HG03521 (cell line): ENCODE measurements at regions not wholly inside any gene's neighbourhood (a gene's known extent, or its start where the extent isn't known, plus 50 kb on each side); places are given as distances from the start of the nearest gene placed in this dataset.

Source experiments
- ATAC-seq: cut with Tn5 transposase; IDR thresholded peaks from one replicate; pipeline ENCODE4 v1.9.1; 2021; ENCODE audit warnings: mild to moderate bottlenecking, moderate library complexity; ENCODE audit not compliant: unreplicated experiment

GRCh38 chr18:78086931-78087330, 837.3 kb downstream of the GALR1 start:
- ATAC-seq, result no peak

GRCh38 chr18:78087338-78087737, 837.7 kb downstream of the GALR1 start:
- ATAC-seq, result no peak

GRCh38 chr18:78090584-78090983, 840.9 kb downstream of the GALR1 start:
- ATAC-seq, result no peak

GRCh38 chr18:78092901-78093300, 843.3 kb downstream of the GALR1 start:
- ATAC-seq, result no peak

- ATAC-seq, result no peak
Measured at GRCh38 chr18:78099979-78100588, 850.4 kb downstream of the GALR1 start.

- no peak for ATAC-seq
Measured at GRCh38 chr18:78101091-78101490, 851.4 kb downstream of the GALR1 start.

DNA sequence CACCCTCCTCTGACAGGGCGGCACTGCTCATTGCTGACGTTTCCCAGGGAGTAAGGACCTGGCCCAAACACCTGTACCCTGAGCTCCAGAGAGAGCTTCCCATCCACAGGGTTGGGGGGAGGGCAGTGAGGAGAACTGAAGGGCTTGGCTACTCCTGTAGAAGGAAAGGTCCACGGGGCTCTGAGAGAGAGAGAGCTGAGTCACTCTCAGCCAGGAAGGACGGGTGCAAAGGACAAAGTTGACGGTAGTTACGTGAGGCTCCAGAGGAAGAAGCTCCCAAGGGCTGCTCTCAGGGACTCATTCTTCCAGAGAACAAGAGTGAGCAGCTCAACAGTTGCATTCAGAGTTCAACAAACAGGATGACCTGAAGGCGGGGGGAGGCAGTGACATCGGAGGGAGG, 852.5 kb downstream of the GALR1 start:
- ATAC-seq, result no peak

- no peak for ATAC-seq
Measured at GRCh38 chr18:78105611-78106010, 856.0 kb downstream of the GALR1 start.

GRCh38 chr18:78106946-78107345, 857.3 kb downstream of the GALR1 start:
- no peak for ATAC-seq

GRCh38 chr18:78107363-78107762, 857.7 kb downstream of the GALR1 start:
- no peak for ATAC-seq

GRCh38 chr18:78108554-78108953, 858.9 kb downstream of the GALR1 start:
- no peak for ATAC-seq

- ATAC-seq, result no peak
Measured at GRCh38 chr18:78113136-78113939, 863.7 kb downstream of the GALR1 start.

DNA sequence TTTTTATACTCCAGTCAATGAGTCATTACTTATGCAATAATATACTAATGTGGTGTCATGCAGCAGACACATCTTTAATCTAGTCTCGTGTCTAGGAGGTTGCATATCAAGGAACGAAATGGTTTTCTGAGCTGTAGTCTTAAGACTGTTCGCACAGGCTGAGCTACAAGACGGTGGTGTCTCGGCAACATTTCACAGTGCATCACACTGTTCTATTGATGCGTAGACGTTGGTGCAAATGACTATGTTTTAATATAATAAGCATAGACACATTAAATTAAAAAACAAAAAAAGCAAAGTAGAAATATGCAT, 864.2 kb downstream of the GALR1 start:
- no peak for ATAC-seq

- ATAC-seq, result no peak
Measured at GRCh38 chr18:78115896-78116561, 863.6 kb upstream of the SALL3 start.

DNA sequence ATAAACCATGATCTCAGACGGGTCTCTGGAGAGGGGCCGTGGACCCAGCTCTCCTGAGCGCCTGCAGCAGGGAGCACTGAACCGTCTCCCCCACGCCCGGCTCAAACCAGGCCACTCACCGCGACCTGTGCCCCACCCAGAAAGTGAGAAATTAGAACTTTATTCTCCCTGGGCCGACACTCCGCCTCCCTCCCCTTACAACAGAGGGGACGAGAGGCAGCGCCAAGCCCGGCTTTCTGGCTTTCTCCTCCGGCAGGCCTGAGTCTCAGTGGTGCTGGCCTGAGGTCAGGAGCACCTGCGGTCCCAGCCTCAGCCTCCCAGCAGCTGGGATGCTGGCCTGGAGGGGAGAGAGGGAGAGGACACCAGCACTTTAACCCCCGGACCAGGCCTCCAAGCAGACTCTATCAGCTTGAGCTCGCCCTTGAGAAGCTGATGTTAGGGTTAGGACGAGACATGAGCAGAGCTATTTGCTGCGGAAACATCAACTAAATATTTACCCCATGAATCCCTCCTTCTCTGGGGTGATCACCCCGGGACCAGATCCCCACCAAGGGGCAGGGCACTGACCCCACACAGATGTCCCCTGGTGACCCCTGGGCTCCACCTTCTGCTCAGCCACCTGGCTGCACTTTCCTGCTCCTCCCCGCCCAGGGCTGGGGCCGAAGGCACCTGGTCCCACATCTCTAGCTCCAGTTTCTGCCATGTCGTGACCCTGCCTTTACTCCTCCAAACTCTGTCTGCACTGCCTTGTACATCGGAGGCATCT, 856.3 kb upstream of the SALL3 start:
- ATAC-seq, result no peak

GRCh38 chr18:78123926-78124797, 855.5 kb upstream of the SALL3 start:
- no peak for ATAC-seq

DNA sequence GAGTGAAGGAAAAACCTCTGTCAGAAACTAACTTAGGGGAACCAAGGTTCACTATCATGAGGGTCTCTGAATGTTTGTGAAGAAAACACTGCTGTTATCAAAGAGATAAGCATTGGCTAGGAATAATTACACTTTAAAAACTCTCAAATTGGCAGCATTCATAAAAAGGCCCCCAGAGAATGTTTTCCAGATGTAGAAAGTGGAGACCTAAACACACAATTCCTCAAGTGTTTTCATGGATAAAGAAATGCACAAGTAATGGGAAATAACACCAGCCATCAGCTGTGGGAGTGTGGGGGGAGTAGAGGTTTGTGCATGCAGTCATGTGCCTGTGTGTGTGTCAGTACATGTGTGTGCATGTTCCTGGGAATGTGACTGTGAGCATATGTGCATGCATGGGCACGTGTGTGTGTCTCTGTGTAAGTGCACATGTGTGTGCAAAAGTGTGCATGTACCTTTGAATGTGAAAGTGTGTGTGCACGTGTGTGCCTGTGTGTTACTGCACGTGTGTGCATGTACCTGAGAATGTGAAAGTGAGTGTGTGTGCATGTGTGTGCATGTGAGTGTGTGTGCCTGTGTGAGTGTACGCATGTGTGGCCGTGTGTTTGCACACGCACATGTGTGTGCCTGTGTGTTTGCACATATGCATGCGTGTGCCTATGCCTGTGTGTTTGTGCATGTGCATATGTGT, 854.3 kb upstream of the SALL3 start:
- no peak for ATAC-seq

DNA sequence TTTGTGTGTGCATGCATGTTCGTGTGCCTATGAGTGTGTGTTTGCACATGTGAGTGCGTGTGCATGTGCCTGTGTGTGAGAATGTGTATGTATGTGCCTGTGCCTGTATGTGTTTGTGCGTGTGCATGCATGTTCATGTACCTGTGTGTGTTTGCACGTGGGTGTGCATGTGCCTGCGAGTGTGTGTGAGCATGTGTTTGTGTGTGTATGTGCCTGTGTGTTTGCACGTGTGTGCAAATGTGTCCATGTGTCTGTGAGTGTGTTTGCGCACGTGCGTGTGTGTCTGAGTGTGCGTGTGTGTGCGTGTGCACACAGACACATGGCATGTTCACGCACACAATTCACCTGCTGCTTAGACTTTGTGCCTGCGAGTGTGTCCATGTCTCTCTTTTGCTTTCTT, 853.5 kb upstream of the SALL3 start:
- ATAC-seq, result no peak

- no peak for ATAC-seq
Measured at GRCh38 chr18:78126536-78126935, 853.1 kb upstream of the SALL3 start.

DNA sequence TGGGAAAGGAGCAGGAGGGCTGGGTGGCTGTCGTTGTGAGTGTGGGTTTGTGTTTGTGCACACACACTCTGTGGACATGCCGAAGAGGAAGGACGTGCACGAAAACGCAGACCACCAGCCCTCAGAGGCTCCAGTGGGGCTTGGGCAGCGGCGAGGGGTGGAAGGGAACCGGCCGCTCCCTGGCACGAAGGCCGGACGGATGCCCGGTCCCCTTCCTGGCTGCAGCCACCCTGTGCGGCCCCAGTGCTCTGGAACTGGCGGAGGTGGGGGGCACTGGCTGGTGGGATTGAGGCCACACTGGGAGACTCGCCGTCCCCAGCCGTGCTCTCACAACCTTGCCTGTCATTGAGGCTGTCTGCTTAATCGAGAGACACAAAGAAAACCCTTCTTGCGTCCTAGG, 852.6 kb upstream of the SALL3 start:
- no peak for ATAC-seq
